ENCODE measurements at regions not wholly inside any gene's neighbourhood (a gene's known extent, or its start where the extent isn't known, plus 50 kb on each side); places are given as distances from the start of the nearest gene placed in this dataset.

DNA sequence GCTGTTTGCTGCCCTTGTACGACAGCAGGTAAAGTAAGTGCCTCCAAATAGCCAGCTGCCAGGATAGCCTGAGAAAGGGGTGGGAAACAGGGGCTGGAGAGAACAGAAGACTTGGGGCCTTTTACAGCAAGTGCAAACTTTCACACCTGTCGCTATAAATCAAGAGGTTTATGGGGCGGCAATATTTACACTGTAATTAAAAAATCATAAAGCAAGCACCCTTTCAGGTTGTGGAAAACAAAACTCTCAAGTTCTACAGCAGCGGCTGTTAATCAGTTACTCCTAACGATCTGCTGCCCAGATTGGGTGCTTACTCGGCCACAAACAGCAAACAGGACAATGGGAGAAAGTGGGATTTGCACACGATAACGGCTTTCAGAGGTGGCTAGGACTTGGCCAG, 359.5 kb upstream of the ETAA1 start:
- no peak for TF ChIP-seq GATA2 (IDR thresholded peaks at IDR 0.05; ENCODE audit: low read depth, low read length)
- TF ChIP-seq GATA3 (IDR thresholded peaks at IDR 0.05; ENCODE audit: low read depth, low read length), result no peak

Measured in SH-SY5Y (cell line).